ENCODE measurements at regions not wholly inside any gene's neighbourhood (a gene's known extent, or its start where the extent isn't known, plus 50 kb on each side); places are given as distances from the start of the nearest gene placed in this dataset.
"Not testable (repeated sequence)": the region's sequence is repeated elsewhere in the genome, so short reads cannot be mapped to it uniquely, and the experiment has no call there.

DNA sequence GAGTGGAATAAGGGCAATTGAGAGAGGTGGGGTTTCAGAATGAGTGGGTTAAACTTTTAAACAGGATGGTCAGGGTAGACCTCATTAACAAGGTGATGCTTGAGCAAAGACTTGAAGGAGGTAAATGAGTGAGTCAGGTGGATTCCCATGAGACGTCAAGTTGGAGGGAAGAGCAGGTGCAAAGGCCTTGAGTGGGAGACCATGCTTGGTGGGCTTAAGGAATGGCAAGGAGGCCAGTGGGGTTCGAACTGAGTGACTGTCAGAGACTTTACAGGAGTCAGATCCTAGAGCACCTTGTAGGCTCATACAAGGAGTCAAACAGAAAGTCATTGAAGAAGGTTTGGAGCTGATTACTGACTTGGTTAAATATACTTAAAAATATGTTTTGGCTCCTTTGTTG lies 284.1 kb downstream of the CYRIA start:
- H3K36me3 Mint-ChIP-seq, result no peaks in the 10 kb centered on the region
- no peak overlapping the region for H3K27ac Mint-ChIP-seq
- DNase-seq (ENCODE audit: extremely low spot score, unreplicated experiment), result no peak
- H3K4me3 Mint-ChIP-seq, result no peak overlapping the region
- peaks cover 5% of the 10 kb centered on the region for H3K4me1 Mint-ChIP-seq (ENCODE audit: unreplicated experiment)
- TF ChIP-seq, protein P1, sequence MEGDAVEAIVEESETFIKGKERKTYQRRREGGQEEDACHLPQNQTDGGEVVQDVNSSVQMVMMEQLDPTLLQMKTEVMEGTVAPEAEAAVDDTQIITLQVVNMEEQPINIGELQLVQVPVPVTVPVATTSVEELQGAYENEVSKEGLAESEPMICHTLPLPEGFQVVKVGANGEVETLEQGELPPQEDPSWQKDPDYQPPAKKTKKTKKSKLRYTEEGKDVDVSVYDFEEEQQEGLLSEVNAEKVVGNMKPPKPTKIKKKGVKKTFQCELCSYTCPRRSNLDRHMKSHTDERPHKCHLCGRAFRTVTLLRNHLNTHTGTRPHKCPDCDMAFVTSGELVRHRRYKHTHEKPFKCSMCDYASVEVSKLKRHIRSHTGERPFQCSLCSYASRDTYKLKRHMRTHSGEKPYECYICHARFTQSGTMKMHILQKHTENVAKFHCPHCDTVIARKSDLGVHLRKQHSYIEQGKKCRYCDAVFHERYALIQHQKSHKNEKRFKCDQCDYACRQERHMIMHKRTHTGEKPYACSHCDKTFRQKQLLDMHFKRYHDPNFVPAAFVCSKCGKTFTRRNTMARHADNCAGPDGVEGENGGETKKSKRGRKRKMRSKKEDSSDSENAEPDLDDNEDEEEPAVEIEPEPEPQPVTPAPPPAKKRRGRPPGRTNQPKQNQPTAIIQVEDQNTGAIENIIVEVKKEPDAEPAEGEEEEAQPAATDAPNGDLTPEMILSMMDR (conservative IDR thresholded peaks at IDR 0.05), result no peak
- no peaks in the 10 kb centered on the region for H3K9me3 Mint-ChIP-seq
- H3K27me3 Mint-ChIP-seq, result no peaks in the 10 kb centered on the region

DNA sequence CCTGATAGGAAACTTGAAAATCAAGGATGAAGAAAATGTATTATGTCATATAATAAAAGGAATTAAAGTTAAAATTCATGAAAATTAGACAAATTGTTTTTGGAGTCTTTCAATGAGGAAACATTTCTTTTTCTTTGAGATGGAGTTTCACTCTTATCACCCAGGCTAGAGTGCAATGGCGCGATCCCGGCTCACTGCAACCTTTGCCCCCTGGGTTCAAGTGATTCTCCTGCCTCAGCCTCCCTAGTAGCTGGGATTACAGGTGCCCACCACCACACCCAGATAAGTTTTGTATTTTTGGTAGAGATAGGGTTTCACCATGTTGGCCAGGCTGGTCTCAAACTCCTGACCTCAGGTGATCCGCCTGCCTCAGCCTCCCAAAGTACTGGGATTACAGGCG lies 285.7 kb downstream of the CYRIA start:
- H3K4me1 Mint-ChIP-seq (ENCODE audit: unreplicated experiment); H3K9me3 Mint-ChIP-seq; H3K36me3 Mint-ChIP-seq; H3K27me3 Mint-ChIP-seq; H3K4me3 Mint-ChIP-seq; DNase-seq (ENCODE audit: extremely low spot score, unreplicated experiment); H3K27ac Mint-ChIP-seq: not testable (repeated sequence)

DNA sequence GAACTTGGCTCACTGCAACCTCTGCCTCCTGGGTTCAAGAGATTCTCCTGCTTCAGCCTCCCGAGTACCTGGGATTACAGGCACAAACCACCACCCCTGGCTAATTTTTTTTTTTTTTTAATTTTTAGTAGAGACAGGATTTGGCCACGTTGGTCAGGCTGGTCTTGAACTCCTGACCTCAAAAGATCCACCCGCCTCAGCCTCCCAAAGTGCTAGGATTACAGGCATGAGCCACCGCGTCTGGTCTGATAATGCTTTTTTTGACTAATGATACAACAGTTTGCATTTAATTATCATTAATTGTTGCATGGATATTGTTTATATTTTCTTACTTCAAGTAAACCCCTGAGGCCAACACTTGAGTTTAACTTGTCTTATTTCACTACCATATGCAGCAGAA lies 286.6 kb downstream of the CYRIA start:
- DNase-seq (ENCODE audit: extremely low spot score, unreplicated experiment); H3K27me3 Mint-ChIP-seq; H3K9me3 Mint-ChIP-seq; H3K27ac Mint-ChIP-seq; H3K4me3 Mint-ChIP-seq; H3K4me1 Mint-ChIP-seq (ENCODE audit: unreplicated experiment); H3K36me3 Mint-ChIP-seq: not testable (repeated sequence)

DNA sequence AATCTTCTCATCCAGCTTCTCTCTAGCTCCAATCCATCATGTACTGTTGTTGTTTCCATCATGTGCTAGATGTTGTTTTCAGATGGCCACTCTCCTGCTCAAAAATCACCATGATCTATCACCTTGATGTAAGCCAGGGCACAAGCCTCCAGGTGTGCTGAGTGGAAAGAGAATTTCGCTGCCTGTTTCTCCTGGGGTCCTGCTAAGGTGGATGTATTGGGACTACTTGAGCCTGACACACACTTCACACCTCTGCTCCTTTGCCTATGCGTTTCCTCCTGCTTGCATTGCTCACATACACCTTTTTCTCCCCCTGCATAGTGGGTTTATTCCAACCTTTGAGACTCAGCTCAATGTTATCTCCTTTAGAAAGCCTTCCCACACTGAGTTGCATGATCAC lies 287.6 kb downstream of the CYRIA start:
- TF ChIP-seq, protein P1 (conservative IDR thresholded peaks at IDR 0.05), result no peak
- Mint-ChIP-seq H3K27ac (no peak overlapping the region), H3K9me3 (no peaks in the 10 kb centered on the region), H3K4me1 (ENCODE audit: unreplicated experiment) (no peaks in the 10 kb centered on the region), H3K4me3 (no peak overlapping the region), H3K36me3 (no peaks in the 10 kb centered on the region), H3K27me3 (no peaks in the 10 kb centered on the region)
- DNase-seq (ENCODE audit: extremely low spot score, unreplicated experiment), result no peak

DNA sequence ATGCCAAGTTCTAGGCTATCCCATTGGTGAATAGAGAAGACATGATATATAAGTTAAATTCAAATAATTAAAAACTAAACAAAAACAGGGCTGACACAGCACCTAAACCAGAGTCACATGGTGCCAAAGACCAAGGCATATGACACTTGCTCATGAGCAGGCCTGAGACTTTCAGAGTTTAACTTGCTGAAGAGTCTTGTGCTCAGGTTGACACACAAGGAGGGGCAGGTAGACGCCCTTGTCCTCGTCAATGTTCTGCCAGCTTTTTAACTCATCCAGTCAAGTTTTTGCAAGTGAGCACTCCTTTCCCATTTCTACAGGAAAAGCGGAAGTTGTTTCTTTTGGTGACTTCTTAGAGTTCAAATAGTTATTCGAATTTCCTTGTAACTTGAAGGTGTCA lies 289.7 kb downstream of the CYRIA start:
- H3K4me1 Mint-ChIP-seq (ENCODE audit: unreplicated experiment), result no peaks in the 10 kb centered on the region
- H3K36me3 Mint-ChIP-seq, result no peaks in the 10 kb centered on the region
- H3K27me3 Mint-ChIP-seq, result no peaks in the 10 kb centered on the region
- H3K9me3 Mint-ChIP-seq, result no peaks in the 10 kb centered on the region
- H3K27ac Mint-ChIP-seq, result no peak overlapping the region
- no peak for DNase-seq (ENCODE audit: extremely low spot score, unreplicated experiment)
- no peak overlapping the region for H3K4me3 Mint-ChIP-seq
- TF ChIP-seq, protein P1 (conservative IDR thresholded peaks at IDR 0.05), result no peak

DNA sequence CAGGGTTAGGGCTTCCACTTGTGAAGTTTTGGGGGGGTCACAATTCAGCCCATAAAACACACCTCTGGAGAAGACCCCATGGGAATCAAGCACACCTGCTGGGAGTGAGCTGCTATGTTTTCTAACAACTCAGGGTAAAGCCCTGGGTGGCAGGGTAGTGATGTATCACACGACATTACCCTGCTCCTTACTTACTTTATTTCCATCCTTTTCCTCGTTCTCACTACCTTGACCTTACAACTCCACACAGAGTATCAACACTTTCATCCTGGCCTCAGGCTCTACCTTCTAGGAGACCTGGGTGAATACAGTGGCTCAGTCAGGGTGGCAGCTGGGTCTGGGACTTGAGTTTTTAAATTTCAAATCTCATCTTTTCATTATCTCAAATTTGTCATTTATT lies 290.3 kb downstream of the CYRIA start:
- no peaks in the 10 kb centered on the region for H3K4me1 Mint-ChIP-seq (ENCODE audit: unreplicated experiment)
- DNase-seq (ENCODE audit: extremely low spot score, unreplicated experiment), result no peak
- no peak overlapping the region for H3K27ac Mint-ChIP-seq
- no peaks in the 10 kb centered on the region for H3K27me3 Mint-ChIP-seq
- no peak overlapping the region for H3K4me3 Mint-ChIP-seq
- TF ChIP-seq, protein P1 (conservative IDR thresholded peaks at IDR 0.05), result no peak
- no peaks in the 10 kb centered on the region for H3K9me3 Mint-ChIP-seq
- H3K36me3 Mint-ChIP-seq, result no peaks in the 10 kb centered on the region

DNA sequence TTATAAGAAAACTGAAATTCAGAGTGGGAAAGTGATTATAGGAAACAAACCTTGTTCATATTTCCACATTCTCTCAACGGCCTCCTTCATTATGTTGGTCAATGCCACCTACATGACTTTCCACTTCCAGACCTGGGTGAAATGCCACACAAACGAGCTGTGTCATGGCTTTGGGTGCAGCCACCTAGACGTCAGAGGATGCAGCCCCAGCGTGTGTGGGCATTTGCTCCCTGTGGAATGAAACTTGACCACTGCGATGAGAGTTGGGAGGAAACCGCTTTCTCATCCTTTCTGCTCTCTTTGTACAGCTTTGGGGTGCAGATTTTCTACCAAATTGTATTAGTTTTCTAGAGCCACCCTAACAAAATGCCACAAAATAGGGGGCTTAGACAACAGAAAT lies 291.0 kb downstream of the CYRIA start:
- no peak for DNase-seq (ENCODE audit: extremely low spot score, unreplicated experiment)
- Mint-ChIP-seq H3K27me3 (no peaks in the 10 kb centered on the region), H3K9me3 (no peaks in the 10 kb centered on the region), H3K4me3 (no peak overlapping the region), H3K27ac (no peak overlapping the region), H3K36me3 (no peaks in the 10 kb centered on the region), H3K4me1 (ENCODE audit: unreplicated experiment) (no peaks in the 10 kb centered on the region)
- TF ChIP-seq, protein P1 (conservative IDR thresholded peaks at IDR 0.05), result no peak

Data from type B pancreatic cell (in vitro differentiated cells).